ENCODE measurements at regions not wholly inside any gene's neighbourhood (a gene's known extent, or its start where the extent isn't known, plus 50 kb on each side); places are given as distances from the start of the nearest gene placed in this dataset.

DNA sequence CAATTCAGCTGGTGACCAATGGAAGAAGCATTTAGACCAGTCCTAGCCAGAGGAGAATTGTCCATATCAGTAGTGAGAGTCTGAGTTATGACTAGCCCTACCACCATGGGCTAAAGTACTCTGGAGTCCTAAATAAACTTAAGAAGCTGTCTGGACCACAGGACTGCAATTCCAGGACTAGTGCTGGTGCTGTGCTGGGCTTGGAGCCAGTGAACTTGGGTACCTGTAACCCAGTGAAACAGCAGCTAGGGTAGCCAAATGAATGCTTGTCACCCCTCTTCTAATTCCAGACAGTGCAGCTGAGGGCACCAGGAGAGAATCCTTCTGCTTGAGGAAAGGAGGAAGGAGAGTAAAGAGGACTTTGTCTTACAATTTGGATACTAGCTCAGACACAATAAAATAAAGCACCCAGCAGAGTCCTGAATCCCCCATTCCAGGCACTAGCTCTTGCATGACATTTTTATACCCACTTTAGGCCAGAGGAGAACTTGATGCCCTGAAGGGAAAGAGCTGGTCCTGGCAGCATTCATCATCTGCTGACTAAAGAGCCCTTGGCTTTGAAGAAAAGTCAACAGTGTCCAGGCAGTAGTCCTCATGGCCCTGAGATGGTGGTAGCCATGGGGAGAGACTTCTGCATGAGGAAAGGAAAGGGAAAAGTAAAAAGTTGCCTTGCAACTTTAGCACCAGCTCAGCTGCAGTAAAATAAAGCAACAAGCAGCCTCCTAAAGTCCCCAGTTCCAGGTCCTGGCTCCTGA is 2675.7 kb downstream of the PCDH7 start:
- Histone ChIP-seq H3K4me1 (no peaks in the 10 kb centered on the region), H3K27me3 (ENCODE audit: control insufficient read depth, insufficient read depth, low read length) (no peaks in the 10 kb centered on the region), H3K4me3 (ENCODE audit: low read depth, low read length) (no peak overlapping the region), H3K4me2 (ENCODE audit: low read length) (no peak overlapping the region), H3K79me2 (no peaks in the 10 kb centered on the region), H2AFZ (no peak overlapping the region), H3K36me3 (ENCODE audit: control insufficient read depth, insufficient read depth, low read length) (no peaks in the 10 kb centered on the region), H3K9ac (no peak overlapping the region), H3K9me3 (ENCODE audit: control insufficient read depth, low read length) (peaks cover 3% of the 10 kb centered on the region), H3K27ac (no peak overlapping the region)
- TF ChIP-seq, protein P1, sequence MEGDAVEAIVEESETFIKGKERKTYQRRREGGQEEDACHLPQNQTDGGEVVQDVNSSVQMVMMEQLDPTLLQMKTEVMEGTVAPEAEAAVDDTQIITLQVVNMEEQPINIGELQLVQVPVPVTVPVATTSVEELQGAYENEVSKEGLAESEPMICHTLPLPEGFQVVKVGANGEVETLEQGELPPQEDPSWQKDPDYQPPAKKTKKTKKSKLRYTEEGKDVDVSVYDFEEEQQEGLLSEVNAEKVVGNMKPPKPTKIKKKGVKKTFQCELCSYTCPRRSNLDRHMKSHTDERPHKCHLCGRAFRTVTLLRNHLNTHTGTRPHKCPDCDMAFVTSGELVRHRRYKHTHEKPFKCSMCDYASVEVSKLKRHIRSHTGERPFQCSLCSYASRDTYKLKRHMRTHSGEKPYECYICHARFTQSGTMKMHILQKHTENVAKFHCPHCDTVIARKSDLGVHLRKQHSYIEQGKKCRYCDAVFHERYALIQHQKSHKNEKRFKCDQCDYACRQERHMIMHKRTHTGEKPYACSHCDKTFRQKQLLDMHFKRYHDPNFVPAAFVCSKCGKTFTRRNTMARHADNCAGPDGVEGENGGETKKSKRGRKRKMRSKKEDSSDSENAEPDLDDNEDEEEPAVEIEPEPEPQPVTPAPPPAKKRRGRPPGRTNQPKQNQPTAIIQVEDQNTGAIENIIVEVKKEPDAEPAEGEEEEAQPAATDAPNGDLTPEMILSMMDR (IDR thresholded peaks at IDR 0.05), result no peak

DNA sequence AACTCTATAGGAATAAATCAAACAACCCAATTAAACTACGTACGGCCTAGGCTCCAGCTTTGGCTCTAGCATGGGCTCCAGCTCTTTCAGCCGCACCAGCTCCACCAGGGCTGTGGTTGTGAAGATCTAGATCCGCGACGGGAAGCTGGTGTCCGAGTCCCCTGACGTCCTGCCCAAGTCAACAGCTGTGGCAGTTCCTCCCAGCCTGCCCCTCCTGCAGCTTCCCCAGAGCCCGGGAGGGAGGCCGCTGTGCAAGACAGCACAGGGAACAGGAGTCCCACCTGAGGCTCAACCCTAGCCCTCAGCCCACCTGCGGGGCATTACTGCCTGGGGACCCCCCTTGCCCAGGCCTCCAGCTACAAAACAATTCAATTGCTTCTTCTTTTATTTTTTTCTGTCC is 2680.3 kb downstream of the PCDH7 start:
- no peaks in the 10 kb centered on the region for H3K79me2 ChIP-seq
- H3K27me3 ChIP-seq (ENCODE audit: control insufficient read depth, insufficient read depth, low read length), result no peaks in the 10 kb centered on the region
- no peak overlapping the region for H3K4me3 ChIP-seq (ENCODE audit: low read depth, low read length)
- H3K4me1 ChIP-seq, result no peaks in the 10 kb centered on the region
- no peaks in the 10 kb centered on the region for H3K36me3 ChIP-seq (ENCODE audit: control insufficient read depth, insufficient read depth, low read length)
- no peaks in the 10 kb centered on the region for H3K9me3 ChIP-seq (ENCODE audit: control insufficient read depth, low read length)
- no peak overlapping the region for H3K9ac ChIP-seq
- H2AFZ ChIP-seq, result no peak overlapping the region
- H3K4me2 ChIP-seq (ENCODE audit: low read length), result no peak overlapping the region
- H3K27ac ChIP-seq, result no peak overlapping the region
- TF ChIP-seq, protein P1 (IDR thresholded peaks at IDR 0.05), result no peak

DNA sequence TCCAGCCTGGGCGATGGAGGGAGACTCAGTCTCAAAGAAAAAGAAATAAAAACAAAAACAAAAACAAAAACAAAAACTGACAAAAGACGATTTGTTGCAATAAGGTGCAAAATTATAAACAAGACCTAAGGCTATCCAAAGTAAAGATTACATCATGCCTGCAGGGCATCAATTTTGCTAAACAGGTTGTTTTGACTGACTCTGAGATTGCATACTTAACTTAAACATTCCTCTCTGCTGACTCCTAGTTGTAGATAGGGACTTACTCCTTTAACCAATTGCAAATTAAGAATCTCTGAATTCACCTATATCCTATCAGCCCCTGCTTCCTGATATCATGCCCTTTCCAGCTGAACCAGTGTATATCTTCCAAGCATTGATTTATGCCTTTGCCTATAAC is 2687.3 kb downstream of the PCDH7 start:
- Histone ChIP-seq H3K4me3 (ENCODE audit: low read depth, low read length) (no peak overlapping the region), H3K36me3 (ENCODE audit: control insufficient read depth, insufficient read depth, low read length) (no peaks in the 10 kb centered on the region), H3K4me2 (ENCODE audit: low read length) (no peak overlapping the region), H3K27me3 (ENCODE audit: control insufficient read depth, insufficient read depth, low read length) (no peaks in the 10 kb centered on the region), H3K79me2 (no peaks in the 10 kb centered on the region), H3K4me1 (no peaks in the 10 kb centered on the region), H3K9me3 (ENCODE audit: control insufficient read depth, low read length) (no peaks in the 10 kb centered on the region), H2AFZ (no peak overlapping the region), H3K27ac (no peak overlapping the region), H3K9ac (no peak overlapping the region)
- TF ChIP-seq, protein P1 (IDR thresholded peaks at IDR 0.05), result no peak

DNA sequence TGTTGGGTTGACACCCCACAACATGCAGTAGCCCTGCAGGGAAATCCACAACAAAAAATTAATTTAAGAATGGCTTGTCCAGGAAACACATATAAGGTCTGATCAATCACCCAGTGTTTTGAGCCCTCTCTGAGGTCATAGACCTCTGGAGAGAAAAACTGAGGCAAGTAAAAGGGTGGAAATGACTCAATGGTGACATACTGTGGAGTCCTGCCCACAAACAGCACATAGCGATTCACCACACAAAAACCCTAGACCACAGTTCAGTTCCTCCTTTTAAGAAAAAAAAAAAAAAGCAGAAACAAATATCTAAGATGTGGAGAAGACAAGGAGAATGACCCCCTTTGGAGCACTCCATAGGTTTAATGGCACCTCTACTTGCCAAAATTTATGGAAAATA is 2691.0 kb downstream of the PCDH7 start:
- H3K27me3 ChIP-seq (ENCODE audit: control insufficient read depth, insufficient read depth, low read length), result no peaks in the 10 kb centered on the region
- no peaks in the 10 kb centered on the region for H3K36me3 ChIP-seq (ENCODE audit: control insufficient read depth, insufficient read depth, low read length)
- no peak overlapping the region for H3K4me3 ChIP-seq (ENCODE audit: low read depth, low read length)
- no peaks in the 10 kb centered on the region for H3K4me1 ChIP-seq
- no peak overlapping the region for H3K9ac ChIP-seq
- TF ChIP-seq, protein P1 (IDR thresholded peaks at IDR 0.05), result no peak
- no peak overlapping the region for H2AFZ ChIP-seq
- H3K9me3 ChIP-seq (ENCODE audit: control insufficient read depth, low read length), result no peaks in the 10 kb centered on the region
- no peak overlapping the region for H3K4me2 ChIP-seq (ENCODE audit: low read length)
- H3K79me2 ChIP-seq, result no peaks in the 10 kb centered on the region
- H3K27ac ChIP-seq, result no peak overlapping the region

DNA sequence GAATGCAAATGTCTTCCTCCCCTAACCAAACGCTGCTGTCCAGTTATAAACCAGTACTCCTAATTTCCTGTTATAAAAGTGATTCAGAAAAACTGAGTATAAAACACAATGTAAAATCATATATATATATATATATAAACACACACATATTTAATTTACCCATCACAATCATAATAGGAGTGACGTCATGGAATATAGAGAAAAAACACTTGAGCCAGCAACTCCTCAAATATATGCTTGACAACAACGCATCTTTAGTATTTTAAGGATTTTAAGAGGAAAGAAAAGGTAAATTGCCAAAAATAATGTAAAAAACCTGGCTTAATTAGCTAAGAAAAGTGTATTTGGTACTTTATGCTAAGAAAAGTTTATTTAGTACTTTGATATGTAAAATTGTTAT is 2701.7 kb downstream of the PCDH7 start:
- no peaks in the 10 kb centered on the region for H3K36me3 ChIP-seq (ENCODE audit: control insufficient read depth, insufficient read depth, low read length)
- peak overlapping the region; percentile 46 for H3K4me3 ChIP-seq (ENCODE audit: low read depth, low read length)
- TF ChIP-seq, protein P1 (IDR thresholded peaks at IDR 0.05), result no peak
- H3K27me3 ChIP-seq (ENCODE audit: control insufficient read depth, insufficient read depth, low read length), result no peaks in the 10 kb centered on the region
- H2AFZ ChIP-seq, result no peak overlapping the region
- no peak overlapping the region for H3K4me2 ChIP-seq (ENCODE audit: low read length)
- H3K9ac ChIP-seq, result no peak overlapping the region
- H3K4me1 ChIP-seq, result no peaks in the 10 kb centered on the region
- no peak overlapping the region for H3K27ac ChIP-seq
- H3K9me3 ChIP-seq (ENCODE audit: control insufficient read depth, low read length), result no peaks in the 10 kb centered on the region
- no peaks in the 10 kb centered on the region for H3K79me2 ChIP-seq
